Glutamatergic neuron (in vitro differentiated cells): ENCODE measurements at regions not wholly inside any gene's neighbourhood (a gene's known extent, or its start where the extent isn't known, plus 50 kb on each side); places are given as distances from the start of the nearest gene placed in this dataset.

Source experiments
- DNase-seq: peaks from one replicate; pipeline ENCODE4 v3.0.0; 2022
- H3K27ac Mint-ChIP-seq: one replicate; pipeline ENCODE4 v1.8.0; 2020; ENCODE audit warnings: mild to moderate bottlenecking, mixed read lengths, inconsistent platforms; ENCODE audit not compliant: unreplicated experiment
- H3K27me3 Mint-ChIP-seq: one replicate; pipeline ENCODE4 v1.8.0; 2020; ENCODE audit warnings: mild to moderate bottlenecking, moderate library complexity, mixed read lengths, inconsistent platforms; ENCODE audit not compliant: unreplicated experiment
- H3K36me3 Mint-ChIP-seq: one replicate; pipeline ENCODE4 v1.8.0; 2020; ENCODE audit warnings: mild to moderate bottlenecking, mixed read lengths, inconsistent platforms; ENCODE audit not compliant: unreplicated experiment
- H3K4me1 Mint-ChIP-seq: one replicate; pipeline ENCODE4 v1.8.0; 2020; ENCODE audit warnings: mild to moderate bottlenecking, low read depth, mixed read lengths, inconsistent platforms; ENCODE audit not compliant: unreplicated experiment
- H3K4me3 Mint-ChIP-seq: one replicate; pipeline ENCODE4 v1.8.0; 2020; ENCODE audit warnings: mild to moderate bottlenecking, mixed read lengths, inconsistent platforms; ENCODE audit not compliant: unreplicated experiment
- H3K9me3 Mint-ChIP-seq: one replicate; pipeline ENCODE4 v1.8.0; 2020; ENCODE audit warnings: mild to moderate bottlenecking, moderate library complexity, mixed read lengths, inconsistent platforms; ENCODE audit not compliant: unreplicated experiment
- TF ChIP-seq, protein P1 (sequence below): fragments of 200-600 bp; sonication (generic); IDR thresholded peaks from one replicate; pipeline ENCODE4 v1.5.0; 2021; ENCODE audit not compliant: partially characterized antibody, unreplicated experiment

- DNase-seq: no peak
- H3K27me3 Mint-ChIP-seq: no peaks in the 10 kb centered on the region
- H3K4me1 Mint-ChIP-seq: no peaks in the 10 kb centered on the region
- H3K27ac Mint-ChIP-seq: no peak overlapping the region
- H3K4me3 Mint-ChIP-seq: no peak overlapping the region
- H3K9me3 Mint-ChIP-seq: peaks cover 1% of the 10 kb centered on the region
- H3K36me3 Mint-ChIP-seq: no peaks in the 10 kb centered on the region
- TF ChIP-seq, protein P1, sequence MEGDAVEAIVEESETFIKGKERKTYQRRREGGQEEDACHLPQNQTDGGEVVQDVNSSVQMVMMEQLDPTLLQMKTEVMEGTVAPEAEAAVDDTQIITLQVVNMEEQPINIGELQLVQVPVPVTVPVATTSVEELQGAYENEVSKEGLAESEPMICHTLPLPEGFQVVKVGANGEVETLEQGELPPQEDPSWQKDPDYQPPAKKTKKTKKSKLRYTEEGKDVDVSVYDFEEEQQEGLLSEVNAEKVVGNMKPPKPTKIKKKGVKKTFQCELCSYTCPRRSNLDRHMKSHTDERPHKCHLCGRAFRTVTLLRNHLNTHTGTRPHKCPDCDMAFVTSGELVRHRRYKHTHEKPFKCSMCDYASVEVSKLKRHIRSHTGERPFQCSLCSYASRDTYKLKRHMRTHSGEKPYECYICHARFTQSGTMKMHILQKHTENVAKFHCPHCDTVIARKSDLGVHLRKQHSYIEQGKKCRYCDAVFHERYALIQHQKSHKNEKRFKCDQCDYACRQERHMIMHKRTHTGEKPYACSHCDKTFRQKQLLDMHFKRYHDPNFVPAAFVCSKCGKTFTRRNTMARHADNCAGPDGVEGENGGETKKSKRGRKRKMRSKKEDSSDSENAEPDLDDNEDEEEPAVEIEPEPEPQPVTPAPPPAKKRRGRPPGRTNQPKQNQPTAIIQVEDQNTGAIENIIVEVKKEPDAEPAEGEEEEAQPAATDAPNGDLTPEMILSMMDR: no peak
Measured at GRCh38 chrX:28042260-28042659, 61.0 kb upstream of the DCAF8L1 start.

- H3K27me3 Mint-ChIP-seq: no peaks in the 10 kb centered on the region
- no peaks in the 10 kb centered on the region for H3K4me1 Mint-ChIP-seq
- H3K4me3 Mint-ChIP-seq: no peak overlapping the region
- no peak for DNase-seq
- no peak overlapping the region for H3K27ac Mint-ChIP-seq
- peaks cover 1% of the 10 kb centered on the region for H3K9me3 Mint-ChIP-seq
- H3K36me3 Mint-ChIP-seq: no peaks in the 10 kb centered on the region
- TF ChIP-seq, protein P1: no peak
Measured at GRCh38 chrX:28039258-28039657, 58.0 kb upstream of the DCAF8L1 start.
